Fibroblast of upper back skin (primary cell): ENCODE measurements at regions not wholly inside any gene's neighbourhood (a gene's known extent, or its start where the extent isn't known, plus 50 kb on each side); places are given as distances from the start of the nearest gene placed in this dataset.

Experiments used
- DNase-seq: peaks from one replicate; pipeline ENCODE4 v3.0.0-alpha.2; 2013

DNA sequence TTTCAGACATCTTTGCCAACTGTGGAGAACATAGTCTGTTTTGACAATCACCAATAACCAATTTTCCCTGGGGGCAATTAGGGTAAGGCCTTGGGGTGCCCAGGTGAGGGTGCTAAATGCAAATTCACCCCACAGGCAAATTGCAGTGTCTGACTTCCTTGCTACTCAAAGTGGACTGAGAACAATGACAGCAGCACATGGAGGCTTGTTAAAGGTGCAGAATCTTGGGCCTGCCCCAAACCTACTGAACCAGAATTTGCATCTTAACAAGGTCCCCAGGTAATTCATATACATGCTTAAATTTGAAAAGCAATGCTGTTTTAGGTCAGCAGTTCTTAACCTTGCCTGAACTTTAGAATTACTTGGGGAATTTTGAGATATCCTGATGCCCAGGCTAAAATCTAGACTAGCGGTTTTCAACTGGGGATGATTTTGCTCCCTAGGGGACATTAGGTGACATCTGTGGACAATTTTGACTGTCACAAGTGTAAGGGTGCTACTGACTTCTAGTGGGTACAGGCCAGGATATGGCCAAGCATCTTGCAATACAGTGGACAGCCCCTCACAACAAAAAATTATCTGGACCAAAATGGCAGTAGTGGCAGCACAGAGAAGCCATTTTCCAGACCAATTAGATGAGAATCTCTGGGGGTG is 80.2 kb upstream of the GCFC2 start:
- no peak for DNase-seq

DNA sequence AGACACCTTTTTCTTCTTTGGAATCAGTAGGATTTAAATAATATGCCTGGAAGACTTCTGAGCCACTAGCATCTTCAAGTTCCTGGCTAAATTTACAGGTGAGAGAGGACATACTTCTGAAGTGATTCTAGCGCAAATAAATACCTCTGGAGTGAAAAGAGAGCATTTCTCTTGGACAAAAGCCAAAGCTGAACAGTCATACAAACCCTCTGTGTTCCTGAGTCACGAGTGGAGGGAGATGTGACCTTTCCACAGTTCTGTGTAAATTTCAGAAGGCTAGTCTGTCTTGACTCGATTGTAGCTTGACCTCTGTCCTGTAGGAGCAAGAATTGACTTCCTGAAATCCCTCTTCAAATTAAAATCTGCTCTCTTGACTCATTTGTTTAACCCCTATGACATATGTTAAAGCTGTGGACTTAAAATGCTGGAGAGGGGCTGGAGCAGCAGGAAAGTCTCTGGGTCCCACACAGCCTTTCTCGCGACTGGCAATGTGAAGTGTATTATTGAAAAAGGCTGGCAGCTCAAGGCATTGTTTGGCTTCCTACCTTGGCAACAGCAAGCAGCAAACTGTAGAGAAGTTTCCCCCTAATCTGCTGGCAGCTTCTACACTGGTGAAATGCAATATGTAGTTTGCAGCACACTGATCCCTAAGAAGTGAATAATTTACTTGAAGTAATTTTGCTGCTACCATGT is 79.6 kb upstream of the GCFC2 start:
- no peak for DNase-seq

DNA sequence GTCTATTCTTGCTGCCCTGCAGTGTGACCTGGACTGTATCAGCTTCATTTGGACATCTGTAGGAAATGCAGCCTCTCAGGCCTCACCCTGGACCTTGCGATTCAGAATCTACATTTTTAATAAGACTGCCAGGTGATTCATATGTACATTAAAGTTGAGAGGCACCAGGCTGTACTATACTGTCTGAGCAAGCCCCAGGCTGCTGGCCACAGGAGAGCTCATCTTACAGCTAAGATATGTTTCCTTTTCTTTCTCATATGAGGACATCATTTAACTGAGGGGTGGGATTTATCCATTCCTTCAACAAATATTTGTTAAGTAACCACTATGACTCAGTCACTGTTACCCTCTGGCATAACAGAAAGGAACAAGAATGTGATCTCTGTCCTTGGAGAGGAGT is 78.2 kb upstream of the GCFC2 start:
- no peak for DNase-seq

DNA sequence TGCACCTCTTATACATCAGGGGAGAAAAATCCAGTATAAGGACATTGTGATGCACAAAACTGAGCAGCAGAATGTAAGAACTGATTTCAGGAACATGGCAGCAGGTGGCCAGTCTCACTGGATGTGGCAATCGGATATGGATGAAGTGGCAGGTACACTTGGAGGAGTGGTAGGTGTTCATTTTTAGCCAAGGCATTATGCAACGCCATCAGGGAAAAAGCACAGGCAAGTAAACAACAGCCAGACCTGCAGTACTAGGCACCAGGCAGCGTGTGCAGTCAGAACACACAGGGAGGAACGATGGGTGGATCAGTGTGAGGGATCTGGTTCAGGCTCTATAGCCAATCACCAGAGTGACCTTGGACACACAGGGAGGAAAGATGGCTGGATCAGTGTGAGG is 77.4 kb upstream of the GCFC2 start:
- DNase-seq = no peak

DNA sequence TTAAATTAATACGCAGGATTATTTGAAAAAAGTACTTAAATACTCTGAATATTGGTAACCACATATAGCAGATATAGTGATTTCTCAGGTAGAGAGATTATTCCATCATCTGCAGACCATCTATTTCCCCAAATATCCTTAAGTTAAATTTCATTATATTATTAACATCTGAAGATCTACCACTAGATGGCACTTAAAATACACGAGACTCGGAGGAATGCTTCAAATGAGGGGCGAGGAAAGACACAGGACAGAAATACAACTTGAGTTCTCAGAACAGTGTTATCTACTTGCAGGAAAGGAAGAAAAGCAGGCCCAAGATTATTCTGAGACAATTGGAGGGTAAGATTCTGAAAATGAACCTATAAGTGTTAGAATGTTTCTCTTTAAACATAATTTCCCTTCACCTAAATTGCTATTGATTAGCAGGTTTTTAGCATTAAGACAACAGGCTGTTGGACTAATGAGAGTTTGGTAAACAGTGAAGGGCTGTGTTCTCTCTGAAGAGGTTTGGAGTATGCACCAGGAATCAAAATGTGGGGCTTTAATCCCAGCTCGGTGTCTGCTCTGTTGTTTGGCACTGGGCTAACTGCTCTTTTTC is 76.9 kb upstream of the GCFC2 start:
- DNase-seq = peak; percentile 20

DNA sequence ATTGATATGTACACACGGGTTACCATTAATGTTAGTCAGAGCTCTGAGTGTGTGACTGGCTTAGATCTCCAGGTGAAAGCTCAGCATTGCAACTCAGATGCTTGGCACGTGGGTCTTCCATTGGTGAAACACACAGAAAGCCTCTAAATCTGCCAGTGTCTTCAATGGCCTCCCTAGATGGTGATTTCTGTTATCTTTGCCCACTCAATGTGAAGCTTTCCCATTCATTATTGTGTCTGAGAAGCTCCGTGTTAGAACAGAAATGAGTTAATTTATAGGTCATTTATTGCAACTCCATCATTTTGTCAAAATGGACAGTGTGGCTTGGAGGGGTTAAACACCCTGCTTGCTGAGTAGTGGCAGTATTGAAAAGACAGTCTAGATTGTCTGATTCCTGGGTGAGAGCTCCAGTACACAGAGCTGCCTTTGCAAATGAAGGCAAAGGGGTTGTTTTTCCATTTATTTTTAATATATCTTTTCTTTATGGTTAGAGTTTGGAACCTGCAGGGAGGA is 64.7 kb upstream of the GCFC2 start:
- no peak for DNase-seq

DNA sequence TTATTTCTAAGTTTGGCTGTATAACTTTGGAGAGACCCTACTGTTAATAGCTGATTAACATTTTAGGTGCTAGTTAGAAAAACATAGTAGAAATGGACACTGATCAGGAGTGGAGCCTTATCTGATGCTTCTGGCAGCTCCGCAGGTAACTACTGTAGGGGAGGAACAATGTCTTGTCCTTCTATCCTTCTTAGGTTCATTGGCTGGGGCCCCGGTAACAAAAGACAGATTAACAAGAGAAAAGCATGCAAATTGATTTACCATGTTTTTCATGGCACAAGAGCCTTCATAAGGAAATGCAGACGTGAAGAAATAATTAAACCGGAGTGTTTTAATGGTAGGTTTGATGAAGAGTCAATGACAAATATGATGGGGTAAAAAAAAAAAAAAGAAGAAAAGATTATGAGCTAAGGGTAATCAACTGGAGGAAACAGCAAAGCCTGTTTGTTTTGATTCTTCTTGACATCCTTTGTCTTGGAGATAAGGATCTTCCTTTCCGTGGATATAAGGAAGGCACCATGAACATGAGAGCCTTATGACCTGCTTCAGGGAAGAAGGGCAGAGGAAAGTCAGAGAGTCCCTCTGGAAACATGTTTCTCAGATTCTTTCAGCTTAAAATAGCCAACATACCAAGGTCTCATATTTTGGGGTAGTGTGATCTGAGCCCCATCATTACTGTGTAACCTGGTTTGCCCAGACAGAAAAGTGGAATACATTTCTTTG is 62.4 kb upstream of the GCFC2 start:
- no peak for DNase-seq

DNA sequence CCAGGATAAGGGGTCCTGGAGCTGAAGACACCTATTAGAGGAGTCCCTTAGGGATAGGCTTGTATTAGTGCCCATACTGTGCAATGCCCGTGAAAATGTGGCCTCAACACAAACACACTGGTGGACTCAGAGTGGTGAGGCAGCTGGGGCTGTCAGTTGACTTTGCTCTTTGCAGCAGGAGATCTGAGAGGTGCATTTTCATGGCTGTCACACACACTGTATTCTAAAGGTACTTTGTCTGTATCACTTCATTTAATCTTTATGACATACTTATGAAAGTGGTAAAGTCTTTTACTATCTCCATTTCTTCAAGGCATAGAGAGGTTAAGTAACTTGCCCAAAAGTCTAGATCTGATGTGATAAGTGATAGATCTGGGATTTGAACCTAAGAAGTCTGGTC is 55.1 kb upstream of the GCFC2 start:
- no peak for DNase-seq

DNA sequence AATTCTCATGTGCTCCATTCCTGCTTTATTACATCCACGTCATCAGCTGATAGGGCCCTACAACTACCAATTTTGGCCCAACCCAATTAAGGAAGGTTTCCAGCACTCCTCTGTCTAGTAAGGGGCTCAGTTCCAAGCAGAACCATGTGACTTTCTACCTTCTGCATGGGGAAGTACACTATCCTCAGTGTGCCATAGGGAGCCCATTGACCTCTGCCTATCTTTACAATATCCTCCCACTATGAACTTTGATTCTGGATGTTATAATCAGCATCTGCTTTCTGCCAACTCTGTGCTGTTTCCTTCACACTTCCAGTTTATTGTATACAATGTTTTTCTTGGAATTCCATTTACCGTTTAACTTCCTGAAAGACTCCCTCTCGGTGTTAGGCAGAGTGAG is 53.9 kb upstream of the GCFC2 start:
- no peak for DNase-seq
